Activated T-cell treated with anti-CD3 and anti-CD28 coated beads, Interleukin-2, amount 50 U/mL, for 24 hours (primary cell): ENCODE measurements at regions not wholly inside any gene's neighbourhood (a gene's known extent, or its start where the extent isn't known, plus 50 kb on each side); places are given as distances from the start of the nearest gene placed in this dataset.
A peak's percentile ranks its signal among the peaks of the same experiment; 100 is the strongest.

Source experiments
- DNase-seq: peaks from one replicate; pipeline ENCODE4 v3.0.0-alpha.2; 2020
- H3K27ac Mint-ChIP-seq: 2 replicates; pipeline ENCODE4 v1.8.0; 2020; ENCODE audit warnings: mild to moderate bottlenecking, mixed read lengths
- H3K27me3 Mint-ChIP-seq: 2 replicates; pipeline ENCODE4 v1.8.0; 2020; ENCODE audit warnings: mixed read lengths
- H3K36me3 Mint-ChIP-seq: 2 replicates; pipeline ENCODE4 v1.8.0; 2020; ENCODE audit warnings: low read depth, mixed read lengths
- H3K4me1 Mint-ChIP-seq: 2 replicates; pipeline ENCODE4 v1.8.0; 2020; ENCODE audit warnings: low read depth, mixed read lengths
- H3K4me3 Mint-ChIP-seq: 2 replicates; pipeline ENCODE4 v1.8.0; 2020; ENCODE audit warnings: mild to moderate bottlenecking, moderate library complexity, mixed read lengths
- H3K9me3 Mint-ChIP-seq: 2 replicates; pipeline ENCODE4 v1.8.0; 2020; ENCODE audit warnings: mixed read lengths

- no peaks in the 10 kb centered on the region for H3K9me3 Mint-ChIP-seq
- H3K27me3 Mint-ChIP-seq, result no peaks in the 10 kb centered on the region
- no peak overlapping the region for H3K4me3 Mint-ChIP-seq
- peaks cover 2% of the 10 kb centered on the region for H3K4me1 Mint-ChIP-seq
- no peak overlapping the region for H3K27ac Mint-ChIP-seq
- DNase-seq, result no peak
- H3K36me3 Mint-ChIP-seq, result no peaks in the 10 kb centered on the region
Measured at GRCh38 chr2:67823726-67824125, 239.1 kb downstream of the C1D start.

- Mint-ChIP-seq H3K9me3 (no peaks in the 10 kb centered on the region), H3K36me3 (no peaks in the 10 kb centered on the region), H3K4me1 (peaks cover 2% of the 10 kb centered on the region), H3K4me3 (no peak overlapping the region), H3K27me3 (no peaks in the 10 kb centered on the region), H3K27ac (no peak overlapping the region)
- no peak for DNase-seq
Measured at GRCh38 chr2:67824186-67824585, 238.6 kb downstream of the C1D start.

- Mint-ChIP-seq H3K9me3 (no peaks in the 10 kb centered on the region), H3K4me3 (no peak overlapping the region), H3K27me3 (no peaks in the 10 kb centered on the region), H3K4me1 (peaks cover 2% of the 10 kb centered on the region), H3K27ac (no peak overlapping the region), H3K36me3 (no peaks in the 10 kb centered on the region)
- DNase-seq, result no peak
Measured at GRCh38 chr2:67825476-67825875, 237.3 kb downstream of the C1D start.

GRCh38 chr2:67828066-67828465, 234.7 kb downstream of the C1D start:
- H3K9me3 Mint-ChIP-seq, result no peaks in the 10 kb centered on the region
- DNase-seq, result no peak
- H3K4me3 Mint-ChIP-seq, result no peak overlapping the region
- peaks cover 2% of the 10 kb centered on the region for H3K4me1 Mint-ChIP-seq
- H3K27me3 Mint-ChIP-seq, result no peaks in the 10 kb centered on the region
- no peak overlapping the region for H3K27ac Mint-ChIP-seq
- no peaks in the 10 kb centered on the region for H3K36me3 Mint-ChIP-seq

- no peaks in the 10 kb centered on the region for H3K27me3 Mint-ChIP-seq
- no peak for DNase-seq
- no peaks in the 10 kb centered on the region for H3K9me3 Mint-ChIP-seq
- no peaks in the 10 kb centered on the region for H3K36me3 Mint-ChIP-seq
- H3K27ac Mint-ChIP-seq, result no peak overlapping the region
- H3K4me1 Mint-ChIP-seq, result peaks cover 2% of the 10 kb centered on the region
- H3K4me3 Mint-ChIP-seq, result no peak overlapping the region
Measured at GRCh38 chr2:67829470-67829869, 233.3 kb downstream of the C1D start.

GRCh38 chr2:67833632-67834031, 229.2 kb downstream of the C1D start:
- H3K9me3 Mint-ChIP-seq, result no peaks in the 10 kb centered on the region
- H3K27ac Mint-ChIP-seq, result no peak overlapping the region
- no peak overlapping the region for H3K4me3 Mint-ChIP-seq
- H3K4me1 Mint-ChIP-seq, result no peaks in the 10 kb centered on the region
- H3K36me3 Mint-ChIP-seq, result no peaks in the 10 kb centered on the region
- no peak for DNase-seq
- H3K27me3 Mint-ChIP-seq, result no peaks in the 10 kb centered on the region

- Mint-ChIP-seq H3K9me3 (no peaks in the 10 kb centered on the region), H3K4me1 (no peaks in the 10 kb centered on the region), H3K27ac (no peak overlapping the region), H3K4me3 (no peak overlapping the region), H3K36me3 (no peaks in the 10 kb centered on the region), H3K27me3 (no peaks in the 10 kb centered on the region)
- DNase-seq, result no peak
Measured at GRCh38 chr2:67834482-67834881, 228.3 kb downstream of the C1D start.

- Mint-ChIP-seq H3K27me3 (no peaks in the 10 kb centered on the region), H3K36me3 (no peaks in the 10 kb centered on the region), H3K9me3 (no peaks in the 10 kb centered on the region), H3K4me1 (no peaks in the 10 kb centered on the region), H3K4me3 (no peak overlapping the region), H3K27ac (no peak overlapping the region)
- DNase-seq, result no peak
Measured at GRCh38 chr2:67835266-67835665, 227.5 kb downstream of the C1D start.

- Mint-ChIP-seq H3K36me3 (no peaks in the 10 kb centered on the region), H3K4me3 (no peak overlapping the region), H3K9me3 (no peaks in the 10 kb centered on the region), H3K27me3 (no peaks in the 10 kb centered on the region), H3K4me1 (no peaks in the 10 kb centered on the region), H3K27ac (no peak overlapping the region)
- no peak for DNase-seq
Measured at GRCh38 chr2:67836866-67837265, 225.9 kb downstream of the C1D start.

GRCh38 chr2:67838205-67838604, 224.6 kb downstream of the C1D start:
- Mint-ChIP-seq H3K27ac (no peak overlapping the region), H3K4me1 (no peaks in the 10 kb centered on the region), H3K4me3 (no peak overlapping the region), H3K9me3 (no peaks in the 10 kb centered on the region), H3K27me3 (no peaks in the 10 kb centered on the region), H3K36me3 (no peaks in the 10 kb centered on the region)
- DNase-seq, result no peak

- Mint-ChIP-seq H3K27ac (no peak overlapping the region), H3K4me3 (no peak overlapping the region), H3K36me3 (no peaks in the 10 kb centered on the region), H3K4me1 (no peaks in the 10 kb centered on the region), H3K27me3 (no peaks in the 10 kb centered on the region), H3K9me3 (no peaks in the 10 kb centered on the region)
- no peak for DNase-seq
Measured at GRCh38 chr2:67839242-67839641, 223.6 kb downstream of the C1D start.

GRCh38 chr2:67839668-67840067, 223.1 kb downstream of the C1D start:
- Mint-ChIP-seq H3K27ac (no peak overlapping the region), H3K4me3 (no peak overlapping the region), H3K4me1 (no peaks in the 10 kb centered on the region), H3K36me3 (no peaks in the 10 kb centered on the region), H3K27me3 (peaks cover 4% of the 10 kb centered on the region), H3K9me3 (no peaks in the 10 kb centered on the region)
- no peak for DNase-seq

- no peak overlapping the region for H3K27ac Mint-ChIP-seq
- no peak overlapping the region for H3K4me3 Mint-ChIP-seq
- peak; percentile 28 for DNase-seq
- no peaks in the 10 kb centered on the region for H3K36me3 Mint-ChIP-seq
- no peaks in the 10 kb centered on the region for H3K9me3 Mint-ChIP-seq
- H3K4me1 Mint-ChIP-seq, result no peaks in the 10 kb centered on the region
- peaks cover 8% of the 10 kb centered on the region for H3K27me3 Mint-ChIP-seq
Measured at GRCh38 chr2:67840460-67841068, 222.2 kb downstream of the C1D start.

- no peak overlapping the region for H3K27ac Mint-ChIP-seq
- no peaks in the 10 kb centered on the region for H3K9me3 Mint-ChIP-seq
- no peak for DNase-seq
- H3K36me3 Mint-ChIP-seq, result no peaks in the 10 kb centered on the region
- peaks cover 16% of the 10 kb centered on the region for H3K27me3 Mint-ChIP-seq
- no peaks in the 10 kb centered on the region for H3K4me1 Mint-ChIP-seq
- H3K4me3 Mint-ChIP-seq, result no peak overlapping the region
Measured at GRCh38 chr2:67841711-67842110, 221.1 kb downstream of the C1D start.

- H3K4me3 Mint-ChIP-seq, result no peak overlapping the region
- H3K9me3 Mint-ChIP-seq, result no peaks in the 10 kb centered on the region
- peaks cover 16% of the 10 kb centered on the region for H3K27me3 Mint-ChIP-seq
- H3K36me3 Mint-ChIP-seq, result no peaks in the 10 kb centered on the region
- no peaks in the 10 kb centered on the region for H3K4me1 Mint-ChIP-seq
- H3K27ac Mint-ChIP-seq, result no peak overlapping the region
- no peak for DNase-seq
Measured at GRCh38 chr2:67842375-67842959, 220.3 kb downstream of the C1D start.
